ENCODE measurements at regions not wholly inside any gene's neighbourhood (a gene's known extent, or its start where the extent isn't known, plus 50 kb on each side); places are given as distances from the start of the nearest gene placed in this dataset.
A peak's percentile ranks its signal among the peaks of the same experiment; 100 is the strongest.

DNA sequence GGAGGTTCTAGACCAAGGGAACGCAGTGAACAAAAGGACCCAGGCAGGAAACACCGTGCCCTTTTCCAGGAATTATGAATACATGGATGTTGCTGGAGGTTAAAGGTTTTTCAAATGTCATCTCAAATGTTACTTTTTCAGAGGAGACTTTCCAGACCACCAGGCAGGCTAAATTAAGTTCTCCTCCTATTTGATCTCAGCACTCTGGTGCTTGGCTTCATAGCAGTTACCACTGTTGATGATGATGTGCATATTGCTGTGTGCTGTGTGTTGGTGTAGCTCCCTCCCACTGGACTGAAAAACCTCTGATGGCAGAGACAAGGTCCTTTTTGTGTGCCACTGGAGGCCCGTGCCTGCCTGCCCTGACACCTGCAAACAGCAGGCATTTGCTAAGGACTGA lies 137.3 kb upstream of the PTPRM start:
- no peak for DNase-seq

DNA sequence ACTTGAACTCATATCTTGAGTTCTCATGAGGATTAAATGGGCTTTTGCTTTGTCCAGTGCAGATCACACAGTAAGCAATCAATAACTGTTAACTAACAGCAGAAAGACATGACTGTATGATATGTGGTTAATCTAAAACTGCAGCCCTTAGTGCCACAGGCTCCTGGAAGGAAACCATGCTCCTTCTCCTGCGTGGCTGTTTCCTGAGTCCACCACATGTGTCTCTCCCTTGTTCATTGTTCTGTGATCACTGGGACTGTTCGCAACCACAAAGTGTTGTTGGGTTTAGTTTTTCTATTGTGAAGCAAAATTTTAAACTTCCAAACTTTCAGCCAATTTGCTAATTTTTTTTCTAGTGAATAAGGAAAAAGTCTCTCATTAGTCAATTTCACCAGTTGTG lies 130.9 kb upstream of the PTPRM start:
- DNase-seq: no peak

DNA sequence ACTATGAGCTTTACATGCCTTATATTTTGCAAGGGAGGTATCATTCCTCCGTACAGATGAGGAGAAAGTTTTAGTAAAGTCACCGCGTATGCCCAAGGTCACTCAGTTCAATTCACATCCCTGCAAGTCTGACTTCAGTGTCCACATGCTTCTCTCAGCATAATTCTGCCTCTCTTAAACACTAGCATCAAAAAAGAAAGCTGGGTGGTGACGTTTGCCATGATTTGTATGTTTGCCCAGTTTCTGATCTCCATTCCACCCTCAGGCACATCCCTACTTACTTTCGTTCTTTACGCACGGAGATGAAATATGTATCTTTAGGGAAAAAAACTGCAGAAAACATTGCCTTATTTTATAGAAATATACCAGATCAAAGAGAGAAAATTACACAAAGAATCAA lies 129.2 kb upstream of the PTPRM start:
- DNase-seq: no peak

DNA sequence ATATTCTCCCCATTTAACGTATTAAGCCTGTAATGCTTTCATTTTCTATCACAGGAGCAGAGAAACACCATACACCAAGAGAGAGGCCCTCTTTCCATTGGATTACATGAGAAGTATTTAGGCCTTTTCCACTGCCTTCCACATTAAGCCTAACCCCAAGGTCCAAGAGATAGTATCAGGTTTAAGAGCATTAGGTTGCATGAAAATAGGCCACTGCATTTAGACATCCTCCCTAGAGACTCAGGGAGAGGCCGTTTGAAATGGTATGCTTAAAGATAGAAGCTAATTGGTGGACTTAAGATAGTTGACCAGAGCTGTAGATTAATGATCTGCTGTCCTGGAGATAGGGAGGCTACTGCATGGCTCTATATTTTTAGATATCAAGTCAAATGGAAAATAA lies 128.5 kb upstream of the PTPRM start:
- no peak for DNase-seq

DNA sequence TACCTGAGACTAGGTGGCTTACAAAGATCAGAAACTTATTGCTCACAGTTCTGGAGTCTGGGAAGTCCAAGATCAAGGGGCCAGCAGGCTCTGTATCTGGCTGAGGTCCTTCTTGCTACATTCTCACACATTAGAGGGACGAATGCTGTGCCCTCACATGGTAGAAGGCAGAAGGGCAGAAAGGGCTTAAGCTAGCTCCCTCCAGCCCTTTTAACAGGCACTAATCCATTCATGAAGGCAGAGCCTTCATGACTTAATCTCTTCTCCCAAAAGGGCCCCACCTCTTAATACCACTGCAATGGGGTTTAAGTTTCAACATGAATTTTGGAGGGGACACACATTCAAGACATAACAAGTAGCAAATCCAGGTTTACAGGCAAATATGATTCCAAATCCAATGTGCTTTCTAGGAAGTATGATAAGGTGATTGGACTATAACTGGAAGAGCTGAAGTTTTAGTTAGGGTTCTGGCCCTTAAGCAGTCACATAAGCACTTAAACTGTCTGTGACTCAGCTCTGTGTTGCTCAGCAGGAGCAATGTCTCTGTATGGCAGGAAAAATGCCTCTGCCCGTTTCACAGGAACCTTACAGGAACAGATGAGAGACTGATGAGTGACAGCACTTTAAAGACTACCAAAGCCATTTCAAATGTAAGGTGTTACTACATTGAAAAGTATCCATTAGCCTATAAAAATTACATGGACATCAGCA lies 119.6 kb upstream of the PTPRM start:
- no peak for DNase-seq

DNA sequence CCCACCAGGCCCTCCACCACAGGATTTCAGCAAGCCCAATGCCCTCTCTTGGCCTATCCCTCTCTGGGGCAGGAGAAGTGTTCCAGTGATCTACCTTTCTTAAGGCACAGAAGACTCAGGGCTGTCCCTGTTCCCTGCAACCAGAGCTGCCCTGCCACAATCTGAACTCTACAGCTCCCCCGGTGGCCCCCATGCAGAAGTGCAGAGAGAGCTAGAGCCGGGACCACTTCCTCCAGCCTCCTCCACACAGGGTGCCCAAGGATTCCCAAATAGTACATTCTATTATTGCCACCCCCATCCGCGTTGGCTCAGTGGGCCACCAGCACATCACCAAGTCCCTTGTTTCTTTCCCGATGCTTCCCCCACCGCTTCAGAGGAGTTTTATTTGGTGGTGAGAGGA lies 114.8 kb upstream of the PTPRM start:
- peak; percentile 20 for DNase-seq

DNA sequence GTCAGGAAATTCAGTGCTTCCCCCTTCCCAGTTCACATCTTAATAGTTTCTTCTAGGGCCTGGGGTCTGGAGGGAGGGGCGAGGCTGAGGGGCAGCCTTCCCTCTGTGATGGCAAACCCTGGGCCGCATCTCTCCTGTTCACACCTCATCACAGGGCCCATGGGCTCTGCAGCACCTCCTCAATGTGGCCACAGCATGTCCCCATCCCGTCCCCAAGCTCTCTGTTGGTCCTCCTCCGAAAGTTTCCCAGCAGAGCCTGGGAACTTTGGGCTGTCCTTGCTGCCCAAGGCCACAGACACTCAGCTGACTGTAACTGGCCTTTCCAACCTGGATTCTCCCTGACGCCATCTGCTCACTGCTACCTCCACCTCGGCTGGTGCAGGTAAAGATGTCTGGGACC lies 112.7 kb upstream of the PTPRM start:
- DNase-seq: no peak

DNA sequence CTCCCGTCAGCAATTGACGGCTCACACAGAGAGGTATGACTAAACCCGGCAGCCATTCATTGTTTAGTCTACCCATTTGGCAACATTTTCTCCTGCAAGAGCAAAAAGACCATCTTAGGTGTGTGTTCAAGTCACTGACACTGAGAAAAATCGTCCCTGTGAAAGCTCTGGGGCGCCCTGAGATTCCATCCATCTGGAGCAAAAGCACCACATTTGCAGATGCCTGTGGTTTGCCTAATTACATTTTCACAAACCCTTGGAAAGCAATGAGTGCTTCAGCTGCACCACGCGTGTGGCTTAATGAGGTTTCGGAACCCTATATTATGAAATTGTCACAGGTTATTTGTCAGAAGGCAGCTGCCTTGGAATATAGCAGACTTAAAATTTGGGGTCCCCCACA lies 110.7 kb upstream of the PTPRM start:
- DNase-seq: no peak

DNA sequence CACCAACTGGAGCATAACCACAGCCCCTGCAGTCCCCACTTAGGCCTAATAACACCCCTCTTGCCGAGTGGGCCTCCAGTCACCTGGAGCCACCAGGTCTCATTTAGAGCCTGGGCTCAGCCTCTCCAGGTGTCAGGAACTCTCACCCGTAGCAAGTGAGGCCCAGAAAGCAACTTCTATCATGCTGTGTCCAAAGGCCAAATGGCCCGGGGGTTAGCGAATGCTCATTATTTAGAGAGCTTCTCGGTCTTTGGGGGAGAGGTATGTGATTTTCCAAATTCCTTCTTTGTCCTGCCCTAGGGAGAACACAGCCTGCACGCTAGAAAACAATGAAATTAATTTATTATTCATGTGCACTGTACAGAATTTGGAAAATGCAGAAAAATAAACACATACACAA lies 109.9 kb upstream of the PTPRM start:
- no peak for DNase-seq

DNA sequence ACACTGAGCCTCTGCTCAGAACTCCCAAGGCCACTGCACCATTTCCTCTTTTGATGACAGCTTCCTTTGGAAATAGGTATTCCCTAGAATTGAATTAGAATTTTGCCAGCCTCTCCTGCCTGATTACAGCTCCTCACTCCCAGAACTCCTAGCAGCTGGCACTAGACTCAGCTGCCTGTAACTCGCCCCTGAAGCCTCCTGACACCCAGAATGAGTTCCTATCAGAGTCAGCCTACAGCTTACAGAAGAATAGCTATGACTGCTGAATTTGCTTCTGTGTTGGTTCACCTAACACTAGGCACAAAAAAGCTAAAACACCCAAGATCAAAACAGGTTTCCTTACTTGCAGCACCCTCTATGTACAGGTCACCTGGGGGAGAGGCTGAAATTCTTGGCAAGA lies 108.2 kb upstream of the PTPRM start:
- no peak for DNase-seq

DNA sequence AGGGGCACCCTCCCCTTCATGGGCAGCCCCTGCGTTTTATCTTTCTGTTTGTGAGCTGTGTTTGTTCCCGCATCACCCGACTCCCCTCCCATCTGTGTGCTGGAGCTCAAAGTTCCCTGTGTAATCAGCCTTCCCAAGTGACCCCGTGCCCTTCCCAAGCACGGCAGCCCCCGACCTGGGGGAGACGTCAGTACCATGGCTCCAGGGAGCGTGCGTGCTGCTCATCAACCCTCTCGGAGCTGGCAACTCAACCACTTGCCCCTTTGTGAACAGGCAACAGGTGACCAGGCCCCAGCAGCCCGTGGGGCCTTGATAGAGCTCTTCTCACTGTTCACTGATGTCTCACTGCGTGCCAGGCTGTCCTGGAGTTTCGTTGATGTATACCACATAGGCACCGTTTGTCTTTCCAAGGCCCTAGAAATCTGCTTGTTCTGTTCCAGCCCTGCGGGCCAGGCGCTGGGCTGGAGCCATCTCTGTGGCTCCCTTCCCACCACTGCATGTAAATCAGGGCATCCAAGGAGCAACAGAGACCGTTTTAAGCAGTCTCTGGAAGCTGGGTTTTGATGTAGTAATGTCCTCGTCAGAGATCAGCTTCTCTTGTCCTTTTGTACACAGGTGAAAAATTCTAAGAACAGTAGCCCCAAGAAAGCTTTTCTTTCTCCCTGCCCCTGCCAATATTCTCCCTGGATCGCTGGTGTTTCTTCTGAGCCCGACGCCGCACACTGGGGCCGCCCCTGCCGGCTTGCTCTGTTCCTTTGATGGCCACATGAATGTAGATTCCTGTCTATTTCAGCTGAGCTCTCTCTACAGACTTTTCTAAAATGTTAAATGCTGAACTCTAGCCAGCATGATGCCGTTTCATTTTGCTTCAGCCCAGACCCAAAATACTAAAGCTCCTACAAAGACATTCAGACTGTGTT lies 107.0 kb upstream of the PTPRM start:
- no peak for DNase-seq

DNA sequence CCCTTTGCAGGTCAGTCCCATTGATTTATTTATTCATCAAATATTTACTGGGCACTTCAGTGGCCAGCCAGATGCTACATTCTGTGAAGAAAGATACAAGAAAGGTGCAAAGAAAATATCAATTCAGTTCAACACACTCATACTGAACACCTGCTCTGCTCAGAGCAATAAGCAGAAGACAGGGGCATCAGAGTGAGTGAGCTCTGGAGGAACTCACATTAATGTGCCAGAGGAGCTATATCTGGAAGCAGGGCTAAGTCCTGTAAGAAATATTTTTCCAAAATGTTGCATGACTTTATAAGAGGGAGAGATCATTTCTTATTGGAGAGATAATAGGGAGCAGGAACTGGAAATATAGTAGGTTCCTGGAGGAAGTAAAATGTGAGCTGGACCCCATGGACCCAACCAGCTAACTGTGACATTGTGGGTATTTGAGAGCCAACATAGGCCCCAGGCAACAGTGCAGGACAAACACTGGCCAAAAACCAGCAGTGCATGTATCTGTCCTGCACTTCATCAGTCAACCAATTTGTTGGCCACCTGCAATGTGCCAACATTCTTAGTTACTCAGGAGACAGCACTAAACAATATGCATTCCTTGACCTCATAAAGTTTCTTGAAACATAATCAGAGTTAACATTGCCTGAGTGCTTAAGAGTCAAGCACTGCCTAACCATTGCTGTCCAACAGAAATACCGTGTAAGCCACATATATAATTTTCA lies 102.7 kb upstream of the PTPRM start:
- DNase-seq: no peak

DNA sequence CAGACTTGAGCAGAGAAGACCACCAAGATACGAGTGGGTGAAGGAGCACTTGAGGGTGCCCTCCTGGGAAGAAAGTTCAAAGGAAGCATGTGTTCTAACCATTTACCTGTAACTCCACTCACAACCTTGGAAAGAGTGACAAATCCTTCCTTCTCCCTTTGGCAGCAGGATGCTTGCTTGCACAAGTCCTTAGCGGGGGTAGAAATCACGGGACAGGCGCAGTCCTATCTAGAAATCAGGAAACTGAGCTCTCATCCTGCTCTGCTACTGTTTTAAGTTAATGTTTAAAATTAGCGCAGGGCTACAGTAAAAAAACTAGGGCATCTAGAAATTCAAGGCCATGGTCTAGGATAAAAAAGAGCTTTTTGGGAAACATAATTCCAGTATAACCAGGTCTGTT lies 100.9 kb upstream of the PTPRM start:
- DNase-seq: no peak

DNA sequence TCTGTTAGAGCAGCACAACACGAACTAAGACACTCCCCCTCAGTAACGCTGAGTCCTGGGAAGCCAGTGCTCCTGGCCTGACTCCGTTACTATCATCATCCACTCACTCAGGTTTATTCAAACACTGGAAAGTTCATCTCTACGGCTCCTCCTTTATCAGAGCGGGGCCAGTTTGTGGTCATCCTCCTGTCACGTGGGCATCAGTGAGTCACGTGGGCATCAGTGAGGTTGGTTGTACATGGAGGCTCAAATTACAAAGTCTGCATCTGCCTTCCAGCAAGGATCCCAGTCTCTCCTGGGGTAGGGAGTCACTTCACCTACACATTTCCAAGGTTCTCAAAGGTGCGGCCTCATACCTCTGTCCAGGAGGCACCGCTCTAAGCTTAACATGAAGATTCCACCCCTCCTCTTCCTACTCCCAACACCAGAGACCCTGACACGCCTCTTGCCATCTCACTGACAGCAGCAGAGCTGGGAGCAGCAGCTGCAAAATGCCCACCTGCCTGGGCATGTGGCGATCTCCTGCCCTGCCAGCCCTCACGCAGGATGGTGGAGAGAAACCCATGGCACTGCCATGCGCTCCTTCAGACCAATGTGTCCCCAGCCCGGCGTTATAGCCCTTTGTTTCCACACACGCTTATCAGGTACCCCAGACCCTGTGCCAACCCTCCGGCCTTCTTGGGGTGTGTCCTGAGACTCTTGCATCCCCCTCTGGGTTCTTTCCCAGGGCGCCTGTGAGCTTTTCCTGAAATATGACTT lies 99.2 kb upstream of the PTPRM start:
- DNase-seq: peak; percentile 26

DNA sequence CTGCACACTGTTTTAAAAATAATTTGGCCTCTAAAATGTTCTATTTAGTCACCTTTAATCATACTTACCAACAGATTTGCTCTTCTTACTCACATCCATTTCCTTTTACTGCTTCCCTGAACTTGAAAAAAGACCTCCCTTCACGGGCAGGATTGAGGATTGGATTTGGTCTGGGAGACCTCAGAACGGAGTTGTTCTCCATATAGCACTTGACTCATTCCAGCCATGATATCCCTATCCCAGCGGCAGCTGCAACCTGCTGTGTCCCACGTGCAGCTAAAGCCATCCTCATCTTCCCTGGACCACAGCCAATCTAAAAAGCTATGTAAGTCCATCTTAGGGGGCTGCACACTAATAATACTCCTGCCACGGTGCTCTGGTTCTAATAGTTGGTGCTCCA lies 97.0 kb upstream of the PTPRM start:
- no peak for DNase-seq

DNA sequence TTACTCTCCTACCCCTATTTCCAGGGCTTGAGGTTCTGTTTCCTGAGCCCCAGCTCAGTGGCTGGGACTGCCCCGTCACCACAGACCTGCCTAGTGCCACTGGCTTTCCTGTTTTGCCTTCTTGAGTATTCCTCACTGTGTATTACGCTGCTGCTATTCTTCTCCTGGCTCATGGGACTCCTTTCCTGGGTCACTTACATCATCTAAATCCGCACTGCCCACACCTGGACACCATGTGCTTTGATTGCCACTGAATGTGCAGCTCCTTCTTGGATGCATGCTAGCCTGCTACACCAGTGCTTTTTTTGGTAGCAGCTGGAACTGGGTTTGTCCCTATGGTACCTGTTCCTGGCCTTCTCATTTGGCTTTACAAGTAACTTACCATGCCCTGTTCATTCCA lies 96.6 kb upstream of the PTPRM start:
- DNase-seq: no peak

DNA sequence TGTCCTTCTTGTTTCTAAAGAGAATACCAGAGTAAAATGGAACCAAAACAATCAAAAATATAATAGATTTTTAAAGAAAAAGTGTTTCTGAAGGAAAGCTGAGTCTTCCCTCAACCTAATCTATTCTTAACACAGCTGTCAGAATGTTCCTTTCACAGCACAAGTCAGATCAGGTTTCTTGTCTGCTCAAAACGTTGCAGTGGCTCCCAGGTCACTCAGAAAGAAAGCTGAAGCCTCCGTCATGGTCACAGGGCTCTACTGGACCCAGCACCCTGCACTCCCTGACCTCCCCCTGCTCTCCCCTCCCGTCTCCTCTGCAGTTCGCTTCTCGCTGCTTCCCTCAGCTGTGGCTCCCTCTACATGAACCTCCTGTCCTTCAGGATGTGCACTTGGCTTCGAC lies 90.7 kb upstream of the PTPRM start:
- no peak for DNase-seq

DNA sequence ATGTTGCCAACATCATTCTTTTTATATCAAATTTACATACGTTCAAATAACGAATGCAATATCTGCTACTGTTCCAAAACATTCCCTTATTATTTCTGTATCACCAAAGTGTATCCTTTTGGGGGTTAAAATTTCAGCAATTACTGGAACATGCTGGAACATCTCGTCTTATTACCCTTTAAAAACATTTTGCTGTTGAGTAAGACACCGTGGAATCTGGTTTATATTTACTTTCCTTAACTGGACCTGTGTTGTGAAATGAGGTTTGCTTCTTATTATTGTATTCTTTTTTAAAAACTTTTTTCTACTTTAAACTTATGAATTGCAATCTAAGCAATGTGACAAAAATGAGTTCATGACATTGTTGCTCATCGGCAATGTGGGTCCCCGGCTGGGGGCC lies 87.4 kb upstream of the PTPRM start:
- no peak for DNase-seq

DNA sequence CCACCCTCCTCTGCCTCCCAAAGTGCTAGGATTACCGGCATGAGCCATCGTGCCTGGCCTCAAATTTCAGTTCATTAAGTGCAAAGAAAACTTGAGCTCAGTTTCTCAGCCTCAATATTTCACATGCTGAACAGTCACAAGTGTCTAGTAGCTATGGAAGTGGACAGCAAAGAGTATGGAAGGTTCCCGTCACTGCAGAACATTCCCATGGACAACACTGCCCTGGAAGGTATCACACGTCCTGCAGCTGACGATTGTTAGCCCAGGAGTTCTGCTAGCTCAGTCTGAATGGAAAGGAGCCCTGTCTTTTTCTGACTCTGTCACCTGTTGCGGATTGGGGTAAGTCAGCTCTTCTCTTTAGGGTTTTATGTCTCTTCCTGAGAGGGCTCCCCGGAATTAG lies 86.2 kb upstream of the PTPRM start:
- no peak for DNase-seq

DNA sequence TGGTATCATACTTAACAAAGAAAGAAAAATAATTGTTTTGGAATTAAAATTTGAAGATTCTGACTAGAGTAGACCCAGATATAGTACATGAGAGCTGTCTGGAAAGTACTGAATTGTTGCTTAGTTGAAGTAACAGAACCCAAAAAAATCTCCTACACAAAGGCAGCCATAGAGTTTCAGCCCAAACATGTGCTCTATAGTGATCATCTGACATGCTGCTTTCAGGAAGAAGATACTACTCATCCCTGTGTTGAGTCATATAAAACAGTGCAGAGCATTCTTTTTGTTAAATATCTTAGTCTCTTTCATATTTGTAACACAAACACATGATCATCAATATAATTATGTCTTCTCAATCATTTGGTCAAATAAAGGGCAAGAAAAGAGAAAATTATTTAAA lies 84.8 kb upstream of the PTPRM start:
- no peak for DNase-seq

DNA sequence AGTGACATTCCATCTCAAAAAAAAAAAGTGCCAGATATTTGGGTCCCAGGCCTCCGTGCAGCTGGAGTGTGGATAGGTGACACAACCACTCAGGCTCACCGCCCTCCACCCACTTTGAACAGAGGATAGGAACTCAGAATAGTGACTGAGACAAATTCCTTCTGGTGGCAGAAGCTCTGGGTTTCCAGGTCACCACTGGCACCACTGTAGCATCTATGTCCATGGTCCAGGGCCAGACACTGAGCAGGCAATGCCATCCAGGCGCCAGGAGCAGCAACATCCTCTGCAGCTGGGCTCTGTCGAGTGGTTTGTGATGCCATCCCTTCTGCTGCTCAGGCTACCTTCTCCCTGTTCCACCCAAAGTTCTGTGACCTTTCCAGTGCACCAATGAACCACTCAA lies 81.5 kb upstream of the PTPRM start:
- no peak for DNase-seq

DNA sequence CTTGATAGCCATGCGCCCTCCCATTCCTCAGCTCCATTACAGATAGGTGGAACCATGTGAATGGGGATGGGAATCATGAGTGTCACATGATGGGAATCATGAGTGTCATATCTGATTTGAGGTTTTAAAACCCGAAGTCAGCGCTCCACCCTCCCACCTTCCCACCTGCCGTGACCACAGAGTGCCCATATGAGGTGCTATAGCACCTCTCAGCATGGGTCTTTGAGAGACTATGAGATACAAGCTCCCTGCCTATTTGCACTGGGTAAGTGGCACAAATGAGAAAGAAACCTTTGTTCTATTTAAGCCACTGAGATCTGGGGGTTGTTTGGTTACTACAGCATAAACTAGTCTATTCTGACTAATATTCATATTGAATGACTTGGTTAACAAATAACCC lies 78.5 kb upstream of the PTPRM start:
- DNase-seq: peak; percentile 21

DNA sequence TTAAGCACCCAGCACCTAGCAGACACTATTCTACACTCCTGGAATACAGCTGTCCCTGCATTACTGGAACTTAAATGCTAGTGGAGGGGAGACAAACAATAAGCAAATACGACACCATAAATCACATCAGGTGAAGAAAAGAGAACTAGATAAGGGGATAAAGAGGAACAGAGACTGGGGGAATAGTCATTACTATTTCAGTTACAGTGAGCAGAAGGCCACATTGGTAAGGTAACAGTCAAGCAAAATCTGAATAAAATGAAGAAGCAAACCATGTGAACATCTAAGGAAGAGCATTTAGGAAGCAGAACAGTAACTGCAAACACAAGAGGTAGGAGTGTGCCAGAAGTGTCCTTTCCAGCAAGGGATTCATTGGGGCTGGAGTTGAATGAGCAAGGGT lies 77.0 kb upstream of the PTPRM start:
- no peak for DNase-seq
